Ureter (tissue), 1 donor: ENCODE measurements at regions not wholly inside any gene's neighbourhood (a gene's known extent, or its start where the extent isn't known, plus 50 kb on each side); places are given as distances from the start of the nearest gene placed in this dataset.
"Not testable (repeated sequence)": the region's sequence is repeated elsewhere in the genome, so short reads cannot be mapped to it uniquely, and the experiment has no call there.

Experiments used
- DNase-seq: peaks from one replicate; pipeline ENCODE4 v3.0.0-alpha.2; 2020; ENCODE audit warnings: low spot score
- donor health status: DM: yes; HTN: yes; CAD: no.

DNA sequence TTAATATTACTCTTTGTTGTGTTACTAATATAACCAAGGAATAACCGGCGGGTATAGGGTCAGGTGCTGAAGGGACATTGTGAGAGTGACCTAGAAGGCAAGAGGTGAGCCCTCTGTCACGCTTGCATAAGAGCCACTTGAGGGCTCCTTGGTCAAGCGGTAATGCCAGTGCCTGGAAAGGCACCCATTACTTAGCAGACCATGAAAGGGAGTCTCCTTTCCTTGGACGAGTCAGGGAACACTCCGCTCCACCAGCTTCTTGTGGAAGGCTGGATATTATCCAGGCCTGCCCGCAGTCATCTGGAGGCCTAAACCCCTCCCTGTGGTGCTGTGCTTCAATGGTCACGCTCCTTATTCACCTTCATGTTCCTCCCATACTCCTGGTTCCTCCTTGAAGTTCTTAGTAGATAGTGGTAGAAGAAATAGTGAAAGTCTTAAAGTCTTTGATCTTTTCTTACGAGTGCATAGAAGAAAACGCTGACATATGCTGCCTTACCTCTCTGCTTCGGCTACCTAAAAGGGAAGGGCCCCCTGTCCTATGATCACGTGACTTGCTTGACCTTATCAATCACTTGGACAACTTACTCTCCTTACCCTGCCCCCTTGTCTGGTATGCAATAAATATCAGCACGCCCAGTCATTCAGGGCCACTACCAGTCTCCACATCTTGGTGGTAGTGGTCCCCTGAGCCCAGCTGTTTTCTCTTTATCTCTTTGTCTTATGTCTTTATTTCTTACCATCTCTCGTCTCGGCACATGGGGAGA is 59.6 kb upstream of the DMRTB1 start:
- not testable (repeated sequence) for DNase-seq

GRCh38 chr1:53400761-53401674 is 58.2 kb upstream of the DMRTB1 start:
- no peak for DNase-seq

DNA sequence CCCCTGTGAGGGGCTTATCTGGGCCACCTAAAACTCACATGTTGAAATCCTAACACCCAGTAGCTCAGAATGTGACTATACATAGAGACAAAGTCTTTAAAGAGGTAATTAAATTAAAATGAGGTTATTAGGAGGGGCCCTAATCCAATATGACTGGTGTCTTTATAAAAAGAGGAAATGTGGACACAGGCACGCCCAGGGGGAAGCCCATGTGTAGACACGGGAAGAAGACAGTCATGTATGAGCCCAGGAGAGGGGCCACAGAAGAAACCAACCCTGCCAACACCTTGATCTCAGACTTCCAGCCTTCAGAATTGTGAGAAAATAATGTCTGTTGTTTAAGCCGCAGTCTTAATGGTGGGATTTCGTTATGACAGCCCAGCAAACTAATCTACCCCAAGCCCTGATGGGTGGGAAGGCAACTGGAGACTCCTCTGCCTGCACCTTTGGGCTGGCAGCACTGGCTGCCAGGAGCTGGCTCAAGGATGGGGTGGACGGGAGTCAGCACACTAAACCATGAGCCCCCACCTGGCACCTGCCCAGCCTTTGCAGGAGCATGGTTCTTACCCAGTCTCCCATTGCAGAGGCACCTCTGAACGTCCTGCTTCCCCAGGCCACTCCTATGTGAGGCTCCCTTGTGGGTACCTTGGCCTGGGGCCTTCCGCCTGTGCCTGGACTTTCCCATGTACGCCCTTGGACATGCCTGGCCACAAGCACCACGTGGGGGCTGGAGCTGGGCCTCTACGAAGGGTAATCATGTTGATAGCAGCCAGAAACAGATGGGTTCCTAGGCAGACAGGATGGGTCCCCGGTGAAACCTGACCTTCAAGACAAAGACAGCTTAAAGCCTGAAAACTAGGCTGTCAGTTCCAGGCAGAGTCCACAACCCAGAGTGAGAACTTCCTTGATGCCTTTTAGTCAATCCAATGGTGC is 57.1 kb upstream of the DMRTB1 start:
- no peak for DNase-seq

DNA sequence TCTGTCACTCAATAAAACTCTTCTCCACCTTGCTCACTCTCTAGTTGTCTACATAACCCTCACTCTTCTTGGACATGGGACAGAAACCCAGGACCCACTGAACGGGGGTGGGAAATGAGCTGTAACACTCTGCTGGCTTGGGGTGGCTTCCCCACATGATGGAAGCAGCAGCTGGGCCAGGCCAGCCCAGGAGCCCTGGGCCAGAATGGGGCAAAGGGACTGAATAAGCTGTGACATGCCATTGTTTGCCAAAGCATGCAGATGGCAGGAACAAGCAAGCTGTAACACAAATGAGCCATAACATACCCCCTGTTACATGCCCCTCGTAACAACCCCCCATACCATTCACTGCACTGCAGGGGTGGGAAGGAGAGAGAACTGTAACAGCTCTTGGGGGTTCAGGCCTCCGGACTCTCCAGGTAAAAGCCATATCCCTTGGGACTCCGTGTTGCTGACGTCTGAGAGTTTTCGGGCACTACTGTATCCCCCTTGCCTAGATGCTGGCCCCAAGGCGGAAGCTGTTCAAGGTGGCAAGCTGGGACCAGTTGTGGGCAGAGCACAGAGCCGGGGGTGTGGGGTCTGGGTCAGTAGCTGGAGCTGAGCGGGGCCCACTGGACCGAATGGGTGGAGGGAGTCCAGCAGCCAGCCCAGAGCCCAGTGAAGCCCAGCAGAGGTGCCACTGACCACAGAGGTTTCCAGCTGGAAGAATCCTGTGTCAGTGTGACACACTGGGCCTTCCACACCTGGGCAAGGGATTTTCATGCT is 56.1 kb upstream of the DMRTB1 start:
- no peak for DNase-seq

- DNase-seq = no peak
These were observed 53.5 kb upstream of the DMRTB1 start for GRCh38 chr1:53405737-53406136.

GRCh38 chr1:53406551-53407235 is 52.5 kb upstream of the DMRTB1 start:
- DNase-seq = peak; percentile 7

DNA sequence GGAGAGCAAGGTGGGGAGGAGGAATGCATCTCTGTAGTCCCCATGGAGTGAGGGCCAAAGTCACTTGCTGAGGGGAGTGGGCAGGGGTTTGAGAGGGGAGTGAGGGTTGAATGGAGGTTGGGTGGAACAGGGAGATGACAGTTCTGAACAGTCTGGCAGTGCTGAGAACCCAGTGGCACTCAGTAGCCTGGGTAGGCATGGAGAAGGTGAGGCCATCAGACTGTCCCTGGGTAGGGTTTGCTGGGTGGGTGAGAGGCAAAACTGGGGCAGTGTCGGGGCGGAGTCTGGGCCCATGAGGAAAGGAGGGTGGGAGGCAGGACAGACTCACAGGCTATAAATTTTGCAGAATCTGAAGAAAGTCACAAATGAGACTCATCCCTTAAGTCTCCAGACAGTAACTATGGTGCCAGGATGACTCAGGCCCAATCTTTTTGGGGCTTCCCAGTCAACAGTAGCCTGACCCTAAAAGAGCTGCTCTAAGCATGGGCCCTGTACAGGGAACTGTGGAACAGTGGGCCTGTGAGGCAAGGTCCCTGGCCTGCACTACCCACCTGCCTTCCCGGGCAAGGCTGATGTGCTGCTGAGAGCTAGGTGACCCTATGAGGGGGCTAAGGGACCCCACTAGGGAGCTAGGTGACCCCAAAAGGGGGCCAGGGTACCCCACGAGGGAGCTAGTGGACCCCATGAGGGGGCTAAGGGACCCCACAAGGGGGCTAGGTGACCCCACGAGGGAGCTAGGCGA is 51.0 kb upstream of the DMRTB1 start:
- DNase-seq = peak; percentile 31

GRCh38 chr1:53408755-53409129 is 50.5 kb upstream of the DMRTB1 start:
- peak; percentile 12 for DNase-seq

DNA sequence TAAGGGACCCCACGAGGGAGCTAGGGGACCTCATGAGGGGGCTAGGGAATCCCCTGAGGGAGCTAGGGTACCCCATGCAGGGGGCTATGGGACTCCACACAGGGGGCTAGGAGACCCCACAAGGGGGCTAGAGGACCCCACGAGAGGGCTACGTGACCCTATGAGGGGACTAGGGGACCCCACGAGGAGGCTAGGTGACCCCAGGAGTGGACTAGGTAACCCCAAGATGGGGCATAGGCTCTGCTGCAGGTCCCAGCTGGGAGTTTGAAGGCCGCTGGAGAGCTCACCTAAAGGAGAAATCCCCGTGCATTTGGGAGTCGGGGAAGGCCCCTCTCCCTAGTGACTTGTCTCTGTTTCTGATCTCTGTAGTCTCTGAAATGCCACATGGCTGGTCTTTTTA is 50.0 kb upstream of the DMRTB1 start:
- peak; percentile 40 for DNase-seq
